HL-60 (cell line): ENCODE measurements at regions not wholly inside any gene's neighbourhood (a gene's known extent, or its start where the extent isn't known, plus 50 kb on each side); places are given as distances from the start of the nearest gene placed in this dataset.

Source experiments
- DNase-seq, 2 experiments: peaks; one replicate each; pipeline ENCODE4 v3.0.0-alpha.2; 2010 to 2020; ENCODE audit warnings: low read depth in 1 of 2, low spot score in 1 of 2
- H3K27ac ChIP-seq: fragments of 250-450 bp; sonication (Bioruptor Pico); replicated peaks from 2 replicates; pipeline ENCODE4 v1.5.1; 2020; ENCODE audit warnings: mild to moderate bottlenecking, moderate library complexity
- H3K27me3 ChIP-seq: fragments of 250-450 bp; sonication (Bioruptor Pico); 2 replicates; pipeline ENCODE4 v1.5.1; 2021; ENCODE audit warnings: mild to moderate bottlenecking, moderate library complexity; ENCODE audit not compliant: insufficient read depth, poor library complexity, severe bottlenecking
- H3K4me3 ChIP-seq: replicated peaks from 2 replicates; pipeline ENCODE4 v1.5.1; 2011; ENCODE audit warnings: mild to moderate bottlenecking, control low read depth, low read length; ENCODE audit not compliant: insufficient read depth
- CTCF ChIP-seq: IDR thresholded peaks from one replicate; pipeline ENCODE4 v1.5.1; 2011; ENCODE audit warnings: low read length, control low read depth, inconsistent platforms; ENCODE audit not compliant: insufficient read depth
- GABPA ChIP-seq: IDR thresholded peaks from 2 replicates; pipeline ENCODE4 v1.6.1; 2012; ENCODE audit warnings: low read depth
- POLR2AphosphoS5 ChIP-seq: IDR thresholded peaks from 2 replicates; pipeline ENCODE4 v1.6.1; 2012; ENCODE audit warnings: low read depth
- REST ChIP-seq: IDR thresholded peaks from 2 replicates; pipeline ENCODE4 v1.6.1; 2012; ENCODE audit warnings: low read depth; ENCODE audit not compliant: insufficient replicate concordance
- SPI1 ChIP-seq: IDR thresholded peaks from 2 replicates; pipeline ENCODE4 v1.6.1; 2012; ENCODE audit warnings: low read depth, mild to moderate bottlenecking, borderline replicate concordance

- Histone ChIP-seq H3K4me3 (no peak overlapping the region), H3K27ac (no peak overlapping the region), H3K27me3 (no peaks in the 10 kb centered on the region)
- no peak for DNase-seq
- TF ChIP-seq SPI1: no peak
- no peak for TF ChIP-seq GABPA
- no peak for TF ChIP-seq POLR2AphosphoS5
- TF ChIP-seq REST: no peak
- TF ChIP-seq CTCF: no peak
These were observed 214.5 kb downstream of the KLHL4 start for GRCh38 chrX:87732133-87732532.

GRCh38 chrX:87736576-87736975, 219.0 kb downstream of the KLHL4 start:
- Histone ChIP-seq H3K27ac (no peak overlapping the region), H3K27me3 (no peaks in the 10 kb centered on the region), H3K4me3 (no peak overlapping the region)
- TF ChIP-seq REST (no peak), SPI1 (no peak), GABPA (no peak), POLR2AphosphoS5 (no peak), CTCF (no peak)
- DNase-seq: no peak

GRCh38 chrX:87744391-87744790, 226.8 kb downstream of the KLHL4 start:
- Histone ChIP-seq H3K27me3 (no peaks in the 10 kb centered on the region), H3K27ac (no peak overlapping the region), H3K4me3 (no peak overlapping the region)
- TF ChIP-seq POLR2AphosphoS5 (no peak), SPI1 (no peak), REST (no peak), CTCF (no peak), GABPA (no peak)
- DNase-seq: no peak
